GM19438 (cell line): ENCODE measurements at regions not wholly inside any gene's neighbourhood (a gene's known extent, or its start where the extent isn't known, plus 50 kb on each side); places are given as distances from the start of the nearest gene placed in this dataset.
"Not testable (repeated sequence)": the region's sequence is repeated elsewhere in the genome, so short reads cannot be mapped to it uniquely, and the experiment has no call there.

Experiments used
- ATAC-seq: cut with Tn5 transposase; IDR thresholded peaks from one replicate; pipeline ENCODE4 v1.9.1; 2021; ENCODE audit warnings: low read depth; ENCODE audit not compliant: unreplicated experiment

- ATAC-seq = no peak
Measured at GRCh38 chr6:169106176-169106575, 147.5 kb downstream of the THBS2 start.

DNA sequence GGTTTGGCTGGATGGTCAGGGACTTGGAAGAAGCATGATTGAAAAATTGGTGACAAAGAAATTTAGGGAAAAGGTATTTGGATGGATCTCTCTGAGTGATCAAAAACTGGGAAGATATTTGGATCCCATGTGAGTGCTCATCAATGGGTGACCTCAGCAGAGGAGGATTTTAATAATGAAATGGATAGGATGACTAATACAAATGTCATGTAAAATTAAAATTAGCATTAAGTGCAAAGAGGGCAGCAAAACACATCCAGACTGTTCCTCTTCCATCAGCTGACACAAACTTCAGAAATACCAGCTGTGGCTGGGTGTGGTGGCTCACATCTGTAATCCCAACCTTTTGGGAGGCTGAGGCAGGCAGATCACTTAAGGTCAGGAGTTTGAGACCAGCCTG is 151.7 kb downstream of the THBS2 start:
- no peak for ATAC-seq

DNA sequence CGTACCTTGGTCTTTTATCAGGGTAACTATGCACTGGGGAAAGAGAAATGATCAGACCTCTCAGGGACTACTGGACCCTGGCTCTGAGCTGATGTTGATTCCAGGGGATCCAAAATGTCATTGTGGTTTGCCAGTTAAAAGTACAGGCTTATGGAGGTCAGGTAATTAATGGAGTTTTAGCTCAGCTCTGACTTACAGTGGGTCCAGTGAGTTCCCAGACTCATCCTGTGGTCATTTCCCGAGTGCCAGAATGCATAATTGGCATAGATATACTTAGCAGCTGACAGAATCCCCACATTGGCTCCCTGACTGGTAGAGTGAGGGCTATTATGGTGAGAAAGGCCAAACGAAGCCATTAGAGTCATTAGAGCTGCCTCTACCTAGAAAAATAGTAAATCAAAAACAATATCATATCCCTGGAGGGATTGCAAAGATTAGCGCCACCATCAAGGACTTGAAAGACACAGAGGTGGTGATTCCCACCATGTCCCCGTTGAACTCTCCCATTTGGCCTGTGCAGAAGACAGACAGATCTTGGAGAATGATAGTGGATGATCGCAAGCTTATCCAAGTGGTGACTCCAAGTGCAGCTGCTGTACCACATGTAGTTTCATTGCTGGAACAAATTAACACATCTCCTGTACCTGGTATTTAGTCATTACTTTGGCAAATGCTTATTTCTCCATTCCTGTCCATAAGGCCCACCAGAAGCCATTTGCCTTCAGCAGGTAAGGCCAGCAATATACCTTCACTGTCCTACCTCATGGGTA is 152.4 kb downstream of the THBS2 start:
- no peak for ATAC-seq

- no peak for ATAC-seq
Measured at GRCh38 chr6:169099411-169100202, 154.0 kb downstream of the THBS2 start.

DNA sequence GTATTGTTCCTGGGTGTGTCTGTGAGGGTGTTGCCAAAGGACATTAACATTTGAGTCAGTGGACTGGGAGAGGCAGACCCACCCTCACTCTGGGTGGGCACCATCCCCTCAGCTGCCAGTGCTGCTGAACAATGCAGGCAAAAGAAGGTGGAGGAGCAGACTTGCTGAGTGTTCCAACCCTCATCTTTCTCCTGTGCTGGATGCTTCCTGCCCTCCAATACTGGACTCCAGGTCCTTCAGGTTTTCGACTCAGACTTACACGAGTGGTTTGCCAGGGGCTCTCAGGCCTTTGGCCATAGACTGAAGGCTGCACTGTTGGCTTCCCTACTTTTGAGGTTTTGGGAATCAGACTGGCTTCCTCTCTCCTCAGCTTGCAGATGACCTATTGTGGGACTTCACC is 155.0 kb downstream of the THBS2 start:
- not testable (repeated sequence) for ATAC-seq

DNA sequence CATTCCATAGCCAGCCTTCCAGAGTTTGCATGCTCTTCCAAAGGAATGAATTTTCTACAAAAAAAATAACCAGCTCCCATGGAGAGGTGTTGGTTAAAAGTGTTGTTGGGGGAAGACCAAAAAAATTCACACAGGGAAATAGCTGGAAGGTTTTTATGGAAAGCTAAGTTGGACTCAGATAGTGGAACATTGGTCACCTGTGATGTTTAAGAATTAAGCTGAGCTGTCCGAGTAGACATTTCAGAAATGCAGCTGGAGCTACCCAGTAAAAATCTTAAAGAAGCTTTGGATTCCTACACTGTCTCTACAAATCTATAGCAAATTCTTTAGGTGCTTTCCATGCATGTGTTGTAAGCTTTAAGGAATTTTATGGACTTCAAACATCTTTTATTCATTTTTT is 155.5 kb downstream of the THBS2 start:
- ATAC-seq = no peak

DNA sequence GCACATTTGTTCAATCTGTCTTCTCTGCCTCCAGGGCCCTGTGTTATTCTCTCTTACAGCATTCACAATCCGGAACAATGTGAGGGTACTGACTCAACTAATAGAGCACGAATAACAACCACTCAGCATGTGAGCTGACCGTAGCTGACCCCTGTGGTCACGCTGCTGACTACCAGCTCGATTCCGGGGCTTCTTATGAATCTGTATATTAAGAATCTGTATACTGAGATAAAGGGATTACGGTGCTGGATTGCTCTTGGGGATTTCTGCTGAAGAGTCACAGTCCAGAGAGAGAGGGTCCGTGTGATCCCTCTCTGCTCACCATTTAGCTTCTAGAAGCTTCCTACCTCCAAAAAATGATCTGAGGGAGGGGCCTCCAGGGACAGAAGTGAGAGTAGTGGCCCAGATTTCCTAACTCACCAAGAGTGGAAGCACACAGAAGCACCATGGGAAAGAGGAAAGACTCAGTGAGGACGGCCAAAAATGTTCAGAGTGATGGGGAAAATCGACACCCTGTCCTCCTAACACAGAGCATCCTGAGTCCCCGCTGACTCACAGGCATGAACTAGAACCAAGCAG is 156.2 kb downstream of the THBS2 start:
- no peak for ATAC-seq

DNA sequence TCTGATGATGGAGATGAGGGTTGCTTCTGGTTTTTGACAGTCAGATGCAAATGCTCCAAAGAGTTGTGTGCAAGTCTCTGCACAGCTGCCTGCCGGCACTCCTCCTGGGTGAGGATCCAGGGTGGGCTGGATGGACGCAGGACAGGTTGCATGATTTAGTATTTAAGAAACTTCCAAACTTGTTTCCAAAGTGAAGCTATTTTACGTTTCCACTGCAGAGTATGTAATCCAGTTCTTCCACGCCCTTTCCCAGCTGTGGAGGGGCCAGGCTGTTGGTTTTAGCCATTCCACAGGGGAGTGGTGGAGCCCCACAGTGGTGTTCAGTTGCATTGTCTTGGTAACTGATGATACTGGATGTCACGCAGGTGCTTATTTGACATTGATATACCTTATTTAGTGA is 157.3 kb downstream of the THBS2 start:
- ATAC-seq = no peak

DNA sequence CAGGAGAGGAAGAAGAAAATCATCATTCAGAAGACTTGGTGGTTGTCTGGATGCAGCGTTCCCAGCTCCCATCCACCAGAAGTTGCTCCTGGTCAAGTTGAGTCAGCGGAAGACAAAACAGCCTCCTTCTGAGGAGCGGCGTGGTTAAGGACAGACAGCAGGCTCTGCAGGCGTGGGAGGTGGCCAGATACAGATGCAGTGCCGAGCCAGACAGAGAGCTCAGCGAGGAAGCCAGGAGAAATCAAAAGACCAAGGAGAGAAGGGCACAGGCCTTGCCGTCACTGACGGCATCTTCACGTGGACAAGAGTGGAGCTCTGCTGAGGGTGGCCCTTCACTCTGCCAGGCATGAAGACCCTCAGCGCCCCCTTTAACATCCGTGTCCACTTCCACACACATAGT is 158.5 kb downstream of the THBS2 start:
- ATAC-seq = no peak

DNA sequence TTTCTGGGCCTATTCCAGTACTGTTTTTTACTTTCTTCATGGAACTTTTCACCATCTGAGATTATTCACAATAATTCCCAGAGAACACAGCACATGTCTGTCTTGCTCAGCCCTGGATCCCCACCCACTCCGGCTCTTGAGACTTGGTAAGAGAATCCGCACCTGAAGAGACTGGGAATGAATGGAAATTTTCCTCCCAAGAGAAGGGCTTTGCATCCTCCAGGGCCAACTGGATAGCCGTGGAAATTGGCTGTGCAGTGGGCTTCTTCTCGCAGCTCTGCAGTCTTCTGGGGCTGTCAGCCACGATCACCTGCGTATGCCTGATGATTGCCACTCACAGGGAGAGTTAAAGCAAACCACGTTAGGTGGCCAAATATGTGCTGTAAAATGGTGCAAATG is 159.1 kb downstream of the THBS2 start:
- no peak for ATAC-seq

DNA sequence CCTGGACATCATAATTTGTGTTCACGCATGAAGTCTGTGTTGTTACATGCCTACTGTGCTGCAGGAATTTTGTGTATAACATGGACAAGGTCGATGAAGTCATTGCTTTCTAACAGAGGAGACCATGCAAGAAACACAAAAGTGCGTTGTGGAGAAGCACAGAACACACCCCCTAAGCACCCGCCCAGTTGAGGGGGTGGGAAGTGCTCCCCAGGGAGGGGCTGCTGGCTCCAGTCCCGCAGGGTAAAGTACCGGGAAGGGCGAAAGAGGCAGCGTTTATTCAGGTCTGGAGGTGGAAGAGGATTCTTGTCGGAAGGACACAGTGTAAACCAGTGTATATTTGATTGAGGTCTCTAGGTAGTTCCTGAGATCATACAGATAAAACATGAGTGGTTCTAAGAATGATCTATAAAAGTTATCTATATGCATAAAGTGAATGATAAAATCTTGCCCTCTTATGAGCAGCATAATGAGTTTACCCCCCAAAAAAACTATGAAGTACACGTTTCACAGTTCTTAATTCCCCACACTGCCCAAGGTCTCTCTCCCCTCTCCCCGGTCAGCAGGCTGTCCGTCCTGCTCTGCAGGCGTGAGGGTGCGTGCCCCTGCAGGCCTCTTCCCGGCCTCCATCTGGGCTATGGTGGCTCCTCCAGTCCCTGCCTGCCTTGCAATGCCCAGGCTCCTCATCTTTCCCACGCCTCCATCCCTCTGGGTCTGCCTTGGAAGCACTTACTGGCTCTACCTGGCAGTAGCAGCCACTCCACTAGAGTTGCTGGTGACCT is 159.7 kb downstream of the THBS2 start:
- no peak for ATAC-seq

DNA sequence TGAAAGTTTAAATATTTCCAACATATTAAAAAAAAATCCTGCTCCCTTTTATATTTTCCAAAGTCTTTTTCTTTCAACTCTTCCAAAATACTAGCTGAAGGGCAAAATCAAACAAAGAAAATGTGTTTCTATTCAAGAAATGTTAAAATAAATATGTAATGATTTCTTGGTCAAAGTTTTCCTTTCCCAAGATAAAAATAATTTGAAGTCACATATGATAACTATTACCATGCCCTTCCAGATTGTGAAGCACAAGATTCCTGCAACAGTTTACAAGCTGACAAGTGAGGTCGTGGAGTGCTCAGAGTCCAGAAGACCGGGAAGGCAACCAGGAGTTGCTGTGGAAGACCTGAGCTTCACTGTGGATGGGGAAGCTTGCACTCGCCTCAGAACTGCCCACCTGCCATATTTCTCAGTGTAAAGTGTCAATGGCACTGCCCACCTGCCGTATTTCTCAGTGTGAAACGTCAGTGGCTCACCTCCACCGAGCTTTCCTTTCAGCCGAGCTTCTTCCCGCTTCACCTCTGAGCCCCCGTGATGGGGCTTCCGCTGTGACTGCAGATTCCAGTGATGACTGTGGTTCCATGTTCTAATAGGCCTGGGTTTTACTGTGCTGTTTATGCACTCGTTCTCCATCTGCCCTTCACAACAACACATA is 160.5 kb downstream of the THBS2 start:
- no peak for ATAC-seq

GRCh38 chr6:169092375-169092774 is 161.3 kb downstream of the THBS2 start:
- no peak for ATAC-seq

- ATAC-seq = not testable (repeated sequence)
Measured at GRCh38 chr6:169090514-169091127, 163.0 kb downstream of the THBS2 start.

GRCh38 chr6:169088762-169089161 is 164.9 kb downstream of the THBS2 start:
- no peak for ATAC-seq

GRCh38 chr6:169087443-169088041 is 166.1 kb downstream of the THBS2 start:
- no peak for ATAC-seq

DNA sequence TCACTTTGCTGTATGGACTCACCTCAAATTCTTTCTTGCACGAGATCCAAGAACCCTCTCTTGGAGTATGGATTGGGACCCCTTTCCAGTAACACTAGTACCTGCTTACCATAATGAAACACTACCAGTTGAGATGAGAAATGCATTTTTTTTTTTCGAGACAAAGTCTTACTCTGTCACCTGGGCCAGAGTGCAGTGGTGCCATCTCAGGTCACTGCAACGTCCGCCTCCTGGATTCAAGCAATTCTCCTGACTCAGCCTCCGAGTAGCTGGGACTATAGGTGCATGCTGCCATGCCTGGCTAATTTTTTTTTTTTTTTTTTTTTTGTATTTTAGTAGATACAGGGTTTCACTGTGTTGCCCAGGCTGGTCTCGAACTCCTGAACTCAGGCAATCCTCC is 167.0 kb downstream of the THBS2 start:
- ATAC-seq = not testable (repeated sequence)

GRCh38 chr6:169086020-169086419 is 167.6 kb downstream of the THBS2 start:
- no peak for ATAC-seq

- ATAC-seq = no peak
Measured at GRCh38 chr6:169085466-169085865, 168.2 kb downstream of the THBS2 start.

- not testable (repeated sequence) for ATAC-seq
Measured at GRCh38 chr6:169084557-169084956, 169.1 kb downstream of the THBS2 start.
